ENCODE measurements at regions not wholly inside any gene's neighbourhood (a gene's known extent, or its start where the extent isn't known, plus 50 kb on each side); places are given as distances from the start of the nearest gene placed in this dataset. TPM values are rescaled to one million over a fixed set of nuclear protein-coding genes. Genes with fewer than 3 reads are reported as not detected.

DNA sequence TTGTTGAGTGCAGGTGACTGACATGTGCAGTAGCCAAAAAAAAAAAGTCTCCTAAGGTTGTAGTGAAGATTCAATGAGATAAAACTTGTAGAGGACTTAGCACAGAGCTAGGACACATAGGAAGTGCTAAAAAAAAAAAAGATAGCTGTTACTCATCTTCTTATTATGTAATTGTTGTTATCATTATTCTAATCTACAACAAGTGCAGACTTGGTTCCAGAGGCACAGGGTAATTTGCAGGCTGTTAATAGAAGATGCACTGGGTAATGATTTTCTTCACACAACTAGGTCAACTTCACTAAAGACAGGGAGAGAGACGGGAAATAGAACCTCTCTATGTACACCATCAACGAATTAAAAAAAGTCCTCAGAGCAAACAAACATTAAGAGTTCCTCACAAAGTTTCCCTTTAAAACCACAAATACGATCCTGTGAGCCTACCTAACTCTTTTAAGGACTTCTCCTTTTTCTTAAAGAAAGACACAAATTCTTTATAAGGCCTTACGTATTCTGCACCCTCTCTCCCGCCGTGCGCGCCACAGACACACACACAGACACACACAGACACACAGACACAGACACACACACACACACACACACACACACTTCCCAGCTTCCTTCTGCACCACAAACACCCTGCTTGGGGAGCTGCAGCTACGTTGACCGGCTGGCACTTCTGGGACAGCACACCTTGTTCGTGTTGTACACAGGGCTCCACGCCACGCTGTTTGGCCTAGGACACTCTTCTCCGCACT, 49.8 kb upstream of the GADD45A start:
- 14% methylated on average over 14 of the region's 14 CpGs for WGBS (ENCODE audit: insufficient coverage)
- no peaks in the 10 kb centered on the region for H3K27me3 Mint-ChIP-seq
- ChIA-PET POLR2A (no interaction called here), CTCF (no interaction called here)
- H3K27ac ChIP-seq (ENCODE audit: low read length in 2 of 2), result peak overlapping the region in 1 of 2 donors; percentile 3
- peak overlapping the region; percentile 28 for H3K9ac ChIP-seq (ENCODE audit: low read length)
- H4K20me1 ChIP-seq (ENCODE audit: control insufficient read depth, insufficient read depth, low read length, poor library complexity, severe bottlenecking), result no peaks in the 10 kb centered on the region
- H3K27me3 ChIP-seq (replicated peaks in 1 of 4; ENCODE audit: control extremely low read depth in 1 of 4, control insufficient read depth in 3 of 4, insufficient read depth in 4 of 4, low read length in 3 of 4), result no peaks in the 10 kb centered on the region
- ATAC-seq (ENCODE audit: low read depth) (peak; percentile 21), DNase-seq (peak; percentile 30)
- H3K27ac Mint-ChIP-seq, result no peak overlapping the region
- peaks cover 19% of the 10 kb centered on the region for H3K4me1 Mint-ChIP-seq
- H2AFZ ChIP-seq (ENCODE audit: insufficient read depth, low read depth, low read length, poor library complexity, severe bottlenecking), result peak overlapping the region; percentile 70
- no peak for TF ChIP-seq CTCF (IDR thresholded peaks at IDR 0.05)
- no peak for TF ChIP-seq EZH2 (IDR thresholded peaks at IDR 0.05; ENCODE audit: borderline replicate concordance, insufficient read depth, low read depth, low read length, poor library complexity, severe bottlenecking)
- H3K9me3 Mint-ChIP-seq (ENCODE audit: insufficient read depth), result no peaks in the 10 kb centered on the region
- H3K4me1 ChIP-seq (ENCODE audit: control insufficient read depth in 2 of 2, insufficient read depth in 2 of 2, low read length in 2 of 2), result peaks cover 16 to 19% of the 10 kb centered on the region in 2 donors
- no peaks in the 10 kb centered on the region for H3K9me3 ChIP-seq (ENCODE audit: control extremely low read depth in 1 of 3, control insufficient read depth in 2 of 3, insufficient read depth in 1 of 3, low read length in 2 of 3)
- intact Hi-C loops (cut with micrococcal nuclease), result no loop called here
- peak overlapping the region; percentile 12 for H3K4me3 Mint-ChIP-seq
- no peaks in the 10 kb centered on the region for H3K36me3 ChIP-seq (replicated peaks in 1 of 2; ENCODE audit: control extremely low read depth in 1 of 2, control insufficient read depth in 1 of 2, extremely low read depth in 1 of 2, insufficient read depth in 2 of 2, low read length in 1 of 2)
- H3K79me2 ChIP-seq (ENCODE audit: control insufficient read depth, insufficient read depth, low read length), result no peaks in the 10 kb centered on the region
- no peak overlapping the region for H3K4me3 ChIP-seq (ENCODE audit: control extremely low read depth in 1 of 5, extremely low read depth in 1 of 5, insufficient read depth in 1 of 5, low read depth in 2 of 5, low read length in 4 of 5)
- peak overlapping the region; percentile 66 for H3K4me2 ChIP-seq (replicated peaks; ENCODE audit: low read depth, low read length, poor library complexity, severe bottlenecking)

Small RNA genes lying in the stretch of these regions (small RNA-seq; reads per million reads assigned to genes)
- gene RNU6-1031P (ENCODE audit: insufficient read length, low read depth, low replicate concordance), result not detected
